ENCODE measurements at regions not wholly inside any gene's neighbourhood (a gene's known extent, or its start where the extent isn't known, plus 50 kb on each side); places are given as distances from the start of the nearest gene placed in this dataset.

GRCh38 chr12:115869604-115870003 lies 407.9 kb downstream of the MED13L start:
- TF ChIP-seq, protein P1, sequence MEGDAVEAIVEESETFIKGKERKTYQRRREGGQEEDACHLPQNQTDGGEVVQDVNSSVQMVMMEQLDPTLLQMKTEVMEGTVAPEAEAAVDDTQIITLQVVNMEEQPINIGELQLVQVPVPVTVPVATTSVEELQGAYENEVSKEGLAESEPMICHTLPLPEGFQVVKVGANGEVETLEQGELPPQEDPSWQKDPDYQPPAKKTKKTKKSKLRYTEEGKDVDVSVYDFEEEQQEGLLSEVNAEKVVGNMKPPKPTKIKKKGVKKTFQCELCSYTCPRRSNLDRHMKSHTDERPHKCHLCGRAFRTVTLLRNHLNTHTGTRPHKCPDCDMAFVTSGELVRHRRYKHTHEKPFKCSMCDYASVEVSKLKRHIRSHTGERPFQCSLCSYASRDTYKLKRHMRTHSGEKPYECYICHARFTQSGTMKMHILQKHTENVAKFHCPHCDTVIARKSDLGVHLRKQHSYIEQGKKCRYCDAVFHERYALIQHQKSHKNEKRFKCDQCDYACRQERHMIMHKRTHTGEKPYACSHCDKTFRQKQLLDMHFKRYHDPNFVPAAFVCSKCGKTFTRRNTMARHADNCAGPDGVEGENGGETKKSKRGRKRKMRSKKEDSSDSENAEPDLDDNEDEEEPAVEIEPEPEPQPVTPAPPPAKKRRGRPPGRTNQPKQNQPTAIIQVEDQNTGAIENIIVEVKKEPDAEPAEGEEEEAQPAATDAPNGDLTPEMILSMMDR (IDR thresholded peaks at IDR 0.05) = no peak
- no peak for TF ChIP-seq POLR2A (IDR thresholded peaks at IDR 0.05)
